GM12891 (cell line): ENCODE measurements at regions not wholly inside any gene's neighbourhood (a gene's known extent, or its start where the extent isn't known, plus 50 kb on each side); places are given as distances from the start of the nearest gene placed in this dataset.

Experiments
- POLR2A ChIP-seq: IDR thresholded peaks from 2 replicates; pipeline ENCODE4 v1.6.1; 2011; ENCODE audit warnings: low read depth, low read length, control low read depth
- POLR2AphosphoS5 ChIP-seq: IDR thresholded peaks from 2 replicates; pipeline ENCODE4 v1.6.1; 2011; ENCODE audit warnings: low read depth, low read length, control low read depth
- POU2F2 ChIP-seq: IDR thresholded peaks from 2 replicates; pipeline ENCODE4 v1.6.1; 2011; ENCODE audit warnings: low read depth, mild to moderate bottlenecking, control low read depth, low read length, moderate library complexity
- TAF1 ChIP-seq: IDR thresholded peaks from 2 replicates; pipeline ENCODE4 v1.6.1; 2011; ENCODE audit warnings: low read depth, low read length, control low read depth

- TF ChIP-seq POLR2A (no peak), POU2F2 (no peak), TAF1 (no peak), POLR2AphosphoS5 (no peak)
These were observed 70.5 kb upstream of the WIPF1 start for GRCh38 chr2:174668075-174668474.
